ENCODE measurements at regions not wholly inside any gene's neighbourhood (a gene's known extent, or its start where the extent isn't known, plus 50 kb on each side); places are given as distances from the start of the nearest gene placed in this dataset.
"Not testable (repeated sequence)": the region's sequence is repeated elsewhere in the genome, so short reads cannot be mapped to it uniquely, and the experiment has no call there.

GRCh38 chr12:131364903-131365820 is 345.7 kb upstream of the SFSWAP start:
- no peak for DNase-seq

- no peak for DNase-seq
Observed at GRCh38 chr12:131365821-131366260, 345.0 kb upstream of the SFSWAP start.

- no peak for DNase-seq
Observed at GRCh38 chr12:131366261-131366871, 344.5 kb upstream of the SFSWAP start.

GRCh38 chr12:131367067-131367982 is 343.6 kb upstream of the SFSWAP start:
- not testable (repeated sequence) for DNase-seq

- DNase-seq = no peak
Observed at GRCh38 chr12:131367983-131368667, 342.8 kb upstream of the SFSWAP start.

GRCh38 chr12:131368668-131369071 is 342.2 kb upstream of the SFSWAP start:
- DNase-seq = no peak

- peak; percentile 8 for DNase-seq
Observed at GRCh38 chr12:131369094-131369845, 341.6 kb upstream of the SFSWAP start.

- no peak for DNase-seq
Observed at GRCh38 chr12:131370321-131370720, 340.6 kb upstream of the SFSWAP start.

- DNase-seq = no peak
Observed at GRCh38 chr12:131370791-131371347, 340.0 kb upstream of the SFSWAP start.

- no peak for DNase-seq
Observed at GRCh38 chr12:131371401-131372170, 339.3 kb upstream of the SFSWAP start.

GRCh38 chr12:131372171-131372475 is 338.8 kb upstream of the SFSWAP start:
- DNase-seq = no peak

GRCh38 chr12:131372706-131373195 is 338.1 kb upstream of the SFSWAP start:
- no peak for DNase-seq

GRCh38 chr12:131375261-131375971 is 335.5 kb upstream of the SFSWAP start:
- DNase-seq = no peak

- no peak for DNase-seq
Observed at GRCh38 chr12:131375972-131376345, 334.9 kb upstream of the SFSWAP start.

- DNase-seq = no peak
Observed at GRCh38 chr12:131378176-131378842, 332.6 kb upstream of the SFSWAP start.

GRCh38 chr12:131378861-131379665 is 331.8 kb upstream of the SFSWAP start:
- no peak for DNase-seq

GRCh38 chr12:131379738-131380137 is 331.2 kb upstream of the SFSWAP start:
- no peak for DNase-seq

- DNase-seq = no peak
Observed at GRCh38 chr12:131380220-131380964, 330.5 kb upstream of the SFSWAP start.
